NCI-H1105 treated with DMSO at 0.1 percent for 48 hours (cell line): ENCODE measurements at regions not wholly inside any gene's neighbourhood (a gene's known extent, or its start where the extent isn't known, plus 50 kb on each side); places are given as distances from the start of the nearest gene placed in this dataset.

ENCODE experiments used
- DNase-seq: peaks from one replicate; lab custom pipeline; 2025; lab: John Stamatoyannopoulos, UW

- DNase-seq: no peak
Measured at GRCh38 chr10:124264271-124264670, 154.5 kb downstream of the OAT start.

- no peak for DNase-seq
Measured at GRCh38 chr10:124263726-124264125, 155.0 kb downstream of the OAT start.

GRCh38 chr10:124262971-124263370 is 155.8 kb downstream of the OAT start:
- DNase-seq: no peak

- DNase-seq: no peak
Measured at GRCh38 chr10:124262234-124262865, 156.4 kb downstream of the OAT start.

GRCh38 chr10:124259139-124259825 is 159.4 kb downstream of the OAT start:
- DNase-seq: no peak

- no peak for DNase-seq
Measured at GRCh38 chr10:124257781-124258180, 160.9 kb downstream of the OAT start.

- DNase-seq: no peak
Measured at GRCh38 chr10:124256151-124256550, 162.6 kb downstream of the OAT start.

GRCh38 chr10:124255556-124255955 is 162.2 kb upstream of the CHST15 start:
- no peak for DNase-seq

- no peak for DNase-seq
Measured at GRCh38 chr10:124254490-124254889, 161.1 kb upstream of the CHST15 start.

GRCh38 chr10:124253006-124253405 is 159.6 kb upstream of the CHST15 start:
- no peak for DNase-seq

GRCh38 chr10:124252097-124252715 is 158.8 kb upstream of the CHST15 start:
- DNase-seq: no peak

- no peak for DNase-seq
Measured at GRCh38 chr10:124251317-124252065, 158.1 kb upstream of the CHST15 start.

- peak; percentile 64 for DNase-seq
Measured at GRCh38 chr10:124250506-124250905, 157.1 kb upstream of the CHST15 start.

GRCh38 chr10:124249812-124250432 is 156.5 kb upstream of the CHST15 start:
- no peak for DNase-seq

- no peak for DNase-seq
Measured at GRCh38 chr10:124249196-124249595, 155.8 kb upstream of the CHST15 start.

GRCh38 chr10:124248056-124249045 is 155.0 kb upstream of the CHST15 start:
- no peak for DNase-seq

GRCh38 chr10:124245806-124246440 is 152.5 kb upstream of the CHST15 start:
- no peak for DNase-seq

GRCh38 chr10:124245191-124245590 is 151.8 kb upstream of the CHST15 start:
- DNase-seq: no peak

GRCh38 chr10:124244256-124244877 is 151.0 kb upstream of the CHST15 start:
- no peak for DNase-seq

GRCh38 chr10:124243702-124244121 is 150.3 kb upstream of the CHST15 start:
- DNase-seq: no peak
